SW480 (cell line): ENCODE measurements at regions not wholly inside any gene's neighbourhood (a gene's known extent, or its start where the extent isn't known, plus 50 kb on each side); places are given as distances from the start of the nearest gene placed in this dataset.
"Not testable (repeated sequence)": the region's sequence is repeated elsewhere in the genome, so short reads cannot be mapped to it uniquely, and the experiment has no call there.

Experiments
- DNase-seq: peaks from one replicate; pipeline ENCODE4 v3.0.0-alpha.2; 2016; ENCODE audit warnings: low spot score

GRCh38 chr3:164460851-164461250 is 617.4 kb downstream of the SI start:
- DNase-seq = no peak

DNA sequence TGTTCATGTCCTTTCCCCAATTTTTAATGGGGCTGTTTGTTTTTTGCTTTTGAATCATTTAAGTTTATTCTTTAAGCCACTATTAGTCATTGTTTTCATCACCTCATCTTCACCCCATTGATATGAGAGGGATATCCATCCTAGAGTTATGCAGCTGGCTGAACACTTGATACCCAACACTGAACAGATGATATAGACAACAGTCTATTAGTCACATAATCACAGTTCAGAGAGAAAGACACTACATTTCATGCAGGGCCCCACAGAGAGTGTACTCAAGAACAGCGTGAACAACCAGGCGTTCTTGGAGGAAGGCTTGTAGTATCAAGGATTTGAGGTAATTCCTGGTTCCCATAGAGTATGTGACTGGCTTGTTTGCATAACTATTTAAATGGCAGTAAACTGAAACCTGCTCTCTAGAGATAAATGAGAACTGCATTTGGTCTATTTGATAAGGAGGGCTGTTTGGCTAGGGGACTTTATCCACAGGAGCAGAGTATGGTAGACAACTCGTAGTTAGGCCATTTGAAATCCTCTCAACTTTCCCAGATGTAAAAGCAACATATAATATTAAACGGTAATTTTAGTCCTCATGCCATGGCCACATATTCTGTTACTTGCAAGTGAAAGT is 618.7 kb downstream of the SI start:
- no peak for DNase-seq

DNA sequence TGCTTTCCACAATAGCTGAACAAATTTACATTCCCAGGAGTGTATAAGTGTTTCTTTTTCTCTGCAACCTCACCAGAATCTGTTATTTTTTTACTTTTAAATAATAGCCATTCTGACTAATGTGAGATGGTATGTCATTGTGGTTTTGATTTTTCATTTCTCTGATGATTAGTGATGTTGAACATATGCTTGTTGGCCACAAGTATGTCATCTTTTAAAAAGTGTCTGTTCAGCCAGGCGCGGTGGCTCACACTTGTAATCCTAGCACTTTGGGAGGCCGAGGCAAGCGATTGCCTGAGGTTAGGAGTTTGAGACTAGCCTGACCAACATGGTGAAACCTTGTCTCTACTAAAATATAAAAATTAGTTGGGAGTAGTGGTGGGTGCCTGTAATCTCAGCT is 619.3 kb downstream of the SI start:
- no peak for DNase-seq

GRCh38 chr3:164453714-164454113 is 624.6 kb downstream of the SI start:
- DNase-seq = no peak

- DNase-seq = no peak
Observed at GRCh38 chr3:164452707-164453106, 625.6 kb downstream of the SI start.

- DNase-seq = no peak
Observed at GRCh38 chr3:164451072-164451910, 627.0 kb downstream of the SI start.

DNA sequence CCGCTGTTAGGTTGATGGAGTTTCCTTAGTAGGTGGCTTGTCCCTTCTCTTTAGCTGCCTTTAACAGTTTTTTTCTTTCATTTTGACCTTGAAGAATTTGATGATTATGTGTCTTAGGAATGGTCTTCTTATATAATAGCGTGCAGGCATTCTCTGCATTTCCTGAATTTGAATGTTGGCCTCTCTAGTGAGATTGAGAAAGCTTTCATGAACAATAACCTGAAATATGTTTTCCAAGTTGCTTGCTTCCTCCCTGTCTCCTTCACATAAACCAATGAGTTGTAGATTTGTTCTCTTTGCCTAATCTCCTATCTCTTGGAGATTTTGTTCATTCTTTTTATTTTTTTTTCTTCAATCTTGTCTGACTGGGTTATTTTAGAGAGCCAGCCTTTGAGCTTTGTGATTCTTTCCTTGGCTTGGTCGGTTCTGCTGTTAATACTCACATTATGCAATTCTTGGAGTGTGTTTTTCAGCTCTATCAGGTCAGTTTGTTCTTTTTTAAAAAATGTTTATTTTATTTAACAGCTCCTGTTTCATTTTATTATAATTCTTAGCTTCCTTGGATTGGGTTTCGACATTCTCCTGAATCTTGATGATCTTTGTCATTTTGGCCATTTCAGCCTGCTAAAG is 627.9 kb downstream of the SI start:
- DNase-seq = no peak

DNA sequence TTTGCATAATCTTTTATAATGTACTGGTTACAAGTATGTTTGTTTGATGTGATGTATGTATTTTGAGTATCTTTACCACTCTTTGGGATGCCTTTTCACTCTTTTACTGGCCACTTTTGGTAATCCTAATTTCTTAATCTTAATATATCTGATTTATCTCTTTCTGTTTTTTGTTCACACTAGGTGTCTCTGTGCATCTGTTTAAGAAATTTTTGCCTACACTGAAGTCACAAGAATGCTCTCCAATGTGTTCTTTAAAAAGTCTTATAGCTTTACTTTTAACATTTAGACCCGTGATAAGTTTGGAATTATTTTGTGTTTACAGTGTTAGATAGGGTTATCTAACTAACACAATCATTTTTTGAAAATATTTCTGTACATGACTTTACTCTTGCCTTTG is 659.1 kb downstream of the SI start:
- no peak for DNase-seq

- no peak for DNase-seq
Observed at GRCh38 chr3:164418414-164418813, 659.9 kb downstream of the SI start.

DNA sequence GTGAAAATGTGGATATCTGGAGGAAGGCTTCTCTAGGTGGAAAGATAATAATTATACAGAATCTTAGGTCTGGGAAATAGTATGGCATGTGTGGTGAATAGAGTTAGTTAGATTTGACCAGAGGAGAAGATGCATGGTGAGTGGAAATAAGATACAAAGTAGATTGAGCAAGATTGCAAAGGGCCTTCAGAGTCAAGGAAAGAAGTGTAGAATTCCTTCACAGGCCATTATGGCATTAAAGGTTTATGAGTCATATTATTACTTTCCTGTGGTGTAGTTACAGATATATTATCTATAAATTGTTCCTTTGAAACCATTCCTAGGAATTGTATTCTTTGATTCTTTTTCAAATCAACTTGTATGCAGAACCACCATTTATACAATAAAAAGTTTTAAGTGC is 660.3 kb downstream of the SI start:
- DNase-seq = no peak

GRCh38 chr3:164416491-164417222 is 661.6 kb downstream of the SI start:
- no peak for DNase-seq

- DNase-seq = no peak
Observed at GRCh38 chr3:164408326-164408725, 670.0 kb downstream of the SI start.

- DNase-seq = no peak
Observed at GRCh38 chr3:164407111-164407510, 671.2 kb downstream of the SI start.

DNA sequence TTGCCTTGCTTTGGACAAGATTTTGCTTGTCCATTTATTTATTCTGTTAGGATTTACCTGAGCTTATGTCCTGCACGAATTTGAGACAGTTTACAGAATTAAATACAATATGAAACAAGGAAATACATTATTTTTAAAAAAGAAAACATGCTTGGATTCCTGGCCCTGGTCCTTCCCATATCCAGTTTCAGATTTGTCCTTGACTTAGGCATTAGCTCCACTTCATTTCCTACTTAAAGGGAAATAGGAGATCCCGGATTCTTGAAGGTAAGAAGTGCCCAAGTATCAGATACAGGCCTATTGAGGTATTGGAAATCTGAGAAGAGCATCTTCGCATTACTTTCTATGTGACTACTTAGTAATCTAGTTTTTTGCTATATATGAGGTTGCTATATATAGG is 672.0 kb downstream of the SI start:
- DNase-seq = no peak

- no peak for DNase-seq
Observed at GRCh38 chr3:164401923-164402322, 676.4 kb downstream of the SI start.

- DNase-seq = not testable (repeated sequence)
Observed at GRCh38 chr3:164401440-164401839, 676.9 kb downstream of the SI start.

GRCh38 chr3:164397462-164397861 is 680.8 kb downstream of the SI start:
- DNase-seq = no peak

GRCh38 chr3:164393171-164393570 is 685.1 kb downstream of the SI start:
- no peak for DNase-seq

- no peak for DNase-seq
Observed at GRCh38 chr3:164390046-164390445, 688.2 kb downstream of the SI start.

- DNase-seq = no peak
Observed at GRCh38 chr3:164387236-164387635, 691.1 kb downstream of the SI start.

DNA sequence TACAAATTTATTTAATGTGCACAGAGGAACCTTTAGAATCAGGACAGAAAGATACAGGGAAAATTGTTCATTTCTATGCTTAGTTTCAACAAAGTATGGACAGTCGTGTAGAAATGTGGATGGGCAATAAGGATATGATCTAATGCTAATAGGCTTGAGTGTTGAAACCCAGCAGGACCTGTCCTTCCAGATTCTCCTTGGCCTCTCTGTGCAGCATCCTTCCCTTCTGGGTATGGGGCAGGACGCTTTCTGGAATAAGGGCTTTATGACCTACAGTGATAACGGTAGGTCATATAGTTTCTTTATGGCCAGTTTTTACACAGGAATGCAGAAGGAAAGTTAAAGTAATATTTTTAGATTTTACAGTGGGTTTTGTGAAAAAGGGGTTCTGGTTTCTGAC is 698.1 kb downstream of the SI start:
- DNase-seq = no peak

GRCh38 chr3:164377466-164377865 is 700.8 kb downstream of the SI start:
- DNase-seq = no peak

- DNase-seq = no peak
Observed at GRCh38 chr3:164375995-164376394, 702.3 kb downstream of the SI start.
